ENCODE measurements at regions not wholly inside any gene's neighbourhood (a gene's known extent, or its start where the extent isn't known, plus 50 kb on each side); places are given as distances from the start of the nearest gene placed in this dataset.

GRCh38 chr1:112040891-112041740 lies 51.6 kb upstream of the KCND3 start:
- Histone ChIP-seq H3K36me3 (ENCODE audit: control insufficient read depth, insufficient read depth, low read length) (no peaks in the 10 kb centered on the region), H3K9ac (ENCODE audit: low read depth, low read length) (no peak overlapping the region), H2BK120ac (ENCODE audit: low read depth, low read length) (no peak overlapping the region), H2BK5ac (ENCODE audit: low read depth, low read length, poor library complexity, severe bottlenecking) (no peak overlapping the region), H2AK5ac (ENCODE audit: low read depth, low read length) (no peak overlapping the region), H3K9me1 (ENCODE audit: insufficient read depth, low read length) (no peaks in the 10 kb centered on the region; the same call in 1 of the 2 replicates), H4K20me1 (ENCODE audit: insufficient read depth, low read length) (no peaks in the 10 kb centered on the region), H3K27ac (ENCODE audit: insufficient read depth, low read length) (no peak overlapping the region), H2AFZ (replicated peaks; ENCODE audit: low read length, poor library complexity) (no peak overlapping the region), H3K4ac (ENCODE audit: low read depth, low read length) (no peak overlapping the region), H4K91ac (ENCODE audit: insufficient read depth, low read depth, low read length) (no peak overlapping the region), H3K79me1 (ENCODE audit: low read depth in 1 of 2, low read length in 2 of 2) (no peaks in the 10 kb centered on the region), H3K4me1 (ENCODE audit: control insufficient read depth, insufficient read depth, low read length) (no peaks in the 10 kb centered on the region), H3K18ac (ENCODE audit: low read depth, low read length) (no peak overlapping the region), H2AK9ac (replicated peaks; ENCODE audit: low read depth, low read length, poor library complexity) (no peak overlapping the region), H4K8ac (ENCODE audit: low read depth in 2 of 2, low read length in 2 of 2) (no peak overlapping the region), H3K23ac (ENCODE audit: low read depth, low read length) (no peak overlapping the region), H3K14ac (replicated peaks; ENCODE audit: low read depth, low read length) (no peak overlapping the region), H2BK20ac (ENCODE audit: low read depth, low read length) (no peak overlapping the region), H3K4me3 (ENCODE audit: insufficient read depth, low read depth, low read length) (no peak overlapping the region), H3K9me3 (ENCODE audit: control insufficient read depth, insufficient read depth, low read length) (no peaks in the 10 kb centered on the region), H4K5ac (ENCODE audit: low read depth, low read length) (no peak overlapping the region), H3K4me2 (ENCODE audit: low read depth, low read length) (no peak overlapping the region), H3K56ac (ENCODE audit: extremely low read depth, insufficient read depth, low read length) (no peak overlapping the region; the same call in 1 of the 2 replicates), H3K27me3 (ENCODE audit: control insufficient read depth, insufficient read depth, low read length) (no peaks in the 10 kb centered on the region), H2BK15ac (ENCODE audit: low read depth, low read length) (no peak overlapping the region)
- no peak for DNase-seq
- intact Hi-C loops (cut with micrococcal nuclease): no loop called here
- ATAC-seq (ENCODE audit: low read depth): no peak
- ChIA-PET CTCF (interaction anchor here (0.5 to 1.1 kb wide), 2 partner anchors 13 to 431 kb away, joined by 3 read pairs; no protein-coding TSS in a partner anchor), POLR2A (ENCODE audit: unreplicated experiment) (no interaction called here)
- in situ Hi-C loops (cut with MboI; ENCODE audit: low sequenced_read_pairs): no loop called here
- dilution Hi-C loops (cut with HindIII; ENCODE audit: low sequenced_read_pairs, unreplicated experiment): no loop called here
- TF ChIP-seq NFE2L2 (IDR thresholded peaks at IDR 0.05; ENCODE audit: low read depth, low read length) (no peak), CEBPB (IDR thresholded peaks at IDR 0.05; ENCODE audit: low read depth, low read length) (no peak), RFX5 (IDR thresholded peaks at IDR 0.05; ENCODE audit: low read depth, low read length) (no peak), MAFK (IDR thresholded peaks at IDR 0.05; ENCODE audit: low read depth, low read length) (no peak), ELK1 (IDR thresholded peaks at IDR 0.05; ENCODE audit: borderline replicate concordance, low read depth, low read length) (no peak), BHLHE40 (IDR thresholded peaks at IDR 0.05; ENCODE audit: low read depth, low read length) (no peak), RCOR1 (IDR thresholded peaks at IDR 0.05; ENCODE audit: insufficient replicate concordance, low read length) (no peak), RAD21 (IDR thresholded peaks at IDR 0.05; ENCODE audit: low read length) (no peak), SMC3 (IDR thresholded peaks at IDR 0.05; ENCODE audit: low read depth, low read length) (no peak), MAZ (IDR thresholded peaks at IDR 0.05; ENCODE audit: borderline replicate concordance, low read depth, low read length) (no peak)
- no TSS peak for BruUV-seq (replicated peaks)
- 8% methylated on average over 2 of the region's 7 CpGs; no CpG with 5 or more reads in 1 of the 2 experiments for WGBS, 2 experiments (ENCODE audit: extremely low coverage in 2 of 2, insufficient read length in 1 of 2)
